ENCODE measurements at regions not wholly inside any gene's neighbourhood (a gene's known extent, or its start where the extent isn't known, plus 50 kb on each side); places are given as distances from the start of the nearest gene placed in this dataset.
A peak's percentile ranks its signal among the peaks of the same experiment; 100 is the strongest.
"Not testable (repeated sequence)": the region's sequence is repeated elsewhere in the genome, so short reads cannot be mapped to it uniquely, and the experiment has no call there.

GRCh38 chr12:125856896-125857295 lies 791.7 kb downstream of the AACS start:
- Mint-ChIP-seq H3K4me3 (ENCODE audit: low read depth) (no peak overlapping the region), H3K27me3 (peaks cover 3% of the 10 kb centered on the region), H3K27ac (no peak overlapping the region), H3K4me1 (ENCODE audit: low read depth) (no peaks in the 10 kb centered on the region), H3K36me3 (ENCODE audit: insufficient read depth) (no peaks in the 10 kb centered on the region), H3K9me3 (ENCODE audit: low read depth) (peaks cover 4% of the 10 kb centered on the region)
- TF ChIP-seq CTCF (IDR thresholded peaks at IDR 0.05; ENCODE audit: unreplicated experiment): no peak
- no peak for DNase-seq (ENCODE audit: low spot score, unreplicated experiment)

- Mint-ChIP-seq H3K4me1 (ENCODE audit: low read depth) (no peaks in the 10 kb centered on the region), H3K4me3 (ENCODE audit: low read depth) (no peak overlapping the region), H3K27ac (peak overlapping the region; percentile 58), H3K27me3 (no peaks in the 10 kb centered on the region), H3K9me3 (ENCODE audit: low read depth) (peaks cover 10% of the 10 kb centered on the region), H3K36me3 (ENCODE audit: insufficient read depth) (no peaks in the 10 kb centered on the region)
- DNase-seq (ENCODE audit: low spot score, unreplicated experiment): no peak
- no peak for TF ChIP-seq CTCF (IDR thresholded peaks at IDR 0.05; ENCODE audit: unreplicated experiment)
These were observed 795.5 kb downstream of the AACS start for GRCh38 chr12:125860672-125861288.

- Mint-ChIP-seq H3K4me3 (ENCODE audit: low read depth) (no peak overlapping the region), H3K9me3 (ENCODE audit: low read depth) (peaks cover 10% of the 10 kb centered on the region), H3K27me3 (no peaks in the 10 kb centered on the region), H3K36me3 (ENCODE audit: insufficient read depth) (no peaks in the 10 kb centered on the region), H3K27ac (no peak overlapping the region), H3K4me1 (ENCODE audit: low read depth) (no peaks in the 10 kb centered on the region)
- TF ChIP-seq CTCF (IDR thresholded peaks at IDR 0.05; ENCODE audit: unreplicated experiment): no peak
- DNase-seq (ENCODE audit: low spot score, unreplicated experiment): peak; percentile 16
These were observed 796.4 kb downstream of the AACS start for GRCh38 chr12:125861299-125862281.

GRCh38 chr12:125865236-125865635 lies 800.0 kb downstream of the AACS start:
- not testable (repeated sequence) for DNase-seq (ENCODE audit: low spot score, unreplicated experiment); H3K27me3 Mint-ChIP-seq; H3K27ac Mint-ChIP-seq; H3K36me3 Mint-ChIP-seq (ENCODE audit: insufficient read depth); H3K4me3 Mint-ChIP-seq (ENCODE audit: low read depth); H3K4me1 Mint-ChIP-seq (ENCODE audit: low read depth)
- H3K9me3 Mint-ChIP-seq (ENCODE audit: low read depth): peaks cover 10% of the 10 kb centered on the region

GRCh38 chr12:125871811-125872594 lies 806.8 kb downstream of the AACS start:
- TF ChIP-seq CTCF (IDR thresholded peaks at IDR 0.05; ENCODE audit: unreplicated experiment): no peak
- no peaks in the 10 kb centered on the region for H3K4me1 Mint-ChIP-seq (ENCODE audit: low read depth)
- no peaks in the 10 kb centered on the region for H3K9me3 Mint-ChIP-seq (ENCODE audit: low read depth)
- no peak overlapping the region for H3K27ac Mint-ChIP-seq
- no peak for DNase-seq (ENCODE audit: low spot score, unreplicated experiment)
- no peaks in the 10 kb centered on the region for H3K36me3 Mint-ChIP-seq (ENCODE audit: insufficient read depth)
- H3K27me3 Mint-ChIP-seq: no peaks in the 10 kb centered on the region
- H3K4me3 Mint-ChIP-seq (ENCODE audit: low read depth): no peak overlapping the region

All from progenitor cell of endocrine pancreas (in vitro differentiated cells).